ENCODE measurements at regions not wholly inside any gene's neighbourhood (a gene's known extent, or its start where the extent isn't known, plus 50 kb on each side); places are given as distances from the start of the nearest gene placed in this dataset.
"Not testable (repeated sequence)": the region's sequence is repeated elsewhere in the genome, so short reads cannot be mapped to it uniquely, and the experiment has no call there.

DNA sequence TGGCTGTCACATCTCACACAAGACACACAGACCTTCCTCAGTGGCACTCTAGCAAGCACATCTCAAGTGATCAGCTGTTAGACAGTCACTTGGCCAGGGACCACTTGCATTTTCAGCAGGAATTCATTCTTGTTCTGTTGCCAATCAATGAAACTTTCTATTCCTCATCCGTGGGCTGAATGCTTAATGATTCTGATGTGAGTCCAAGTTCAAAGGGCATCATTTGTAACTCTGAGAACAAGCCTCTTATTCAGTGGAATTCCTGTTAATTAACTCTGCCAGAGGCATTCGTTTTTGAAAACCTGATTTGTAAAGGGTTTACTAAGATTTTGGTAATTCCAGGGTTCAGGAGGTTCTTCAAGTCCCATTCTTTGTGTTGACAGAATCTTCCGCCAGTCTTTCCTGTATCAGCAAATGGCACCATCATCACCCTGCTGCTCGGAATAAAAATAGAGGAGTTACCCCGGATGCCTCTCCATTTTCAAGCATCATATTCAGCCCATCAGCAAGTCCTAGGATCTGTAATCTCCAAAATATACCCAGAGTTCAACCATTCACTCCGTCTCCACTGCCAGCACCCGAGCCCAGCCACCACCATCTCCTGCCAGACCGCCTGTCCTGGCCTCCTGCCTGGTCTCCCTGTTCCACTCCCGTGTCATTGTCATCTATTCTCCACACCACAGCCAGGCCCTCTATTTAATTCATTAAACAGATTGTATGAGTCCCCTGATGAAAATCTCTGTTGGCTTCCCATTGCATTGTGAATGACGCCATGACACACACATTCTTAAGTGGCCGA lies 473.4 kb downstream of the AACS start:
- Mint-ChIP-seq H3K4me3 (no peak overlapping the region), H3K9me3 (peaks cover 2 to 13% of the 10 kb centered on the region in 2 donors), H3K4me1 (ENCODE audit: low read depth) (no peaks in the 10 kb centered on the region), H3K27ac (no peak overlapping the region), H3K36me3 (ENCODE audit: insufficient read depth in 2 of 2) (no peaks in the 10 kb centered on the region), H3K27me3 (ENCODE audit: low read depth) (no peaks in the 10 kb centered on the region)
- no peak for DNase-seq
- no peak for ATAC-seq (replicated peaks in 1 of 2)

DNA sequence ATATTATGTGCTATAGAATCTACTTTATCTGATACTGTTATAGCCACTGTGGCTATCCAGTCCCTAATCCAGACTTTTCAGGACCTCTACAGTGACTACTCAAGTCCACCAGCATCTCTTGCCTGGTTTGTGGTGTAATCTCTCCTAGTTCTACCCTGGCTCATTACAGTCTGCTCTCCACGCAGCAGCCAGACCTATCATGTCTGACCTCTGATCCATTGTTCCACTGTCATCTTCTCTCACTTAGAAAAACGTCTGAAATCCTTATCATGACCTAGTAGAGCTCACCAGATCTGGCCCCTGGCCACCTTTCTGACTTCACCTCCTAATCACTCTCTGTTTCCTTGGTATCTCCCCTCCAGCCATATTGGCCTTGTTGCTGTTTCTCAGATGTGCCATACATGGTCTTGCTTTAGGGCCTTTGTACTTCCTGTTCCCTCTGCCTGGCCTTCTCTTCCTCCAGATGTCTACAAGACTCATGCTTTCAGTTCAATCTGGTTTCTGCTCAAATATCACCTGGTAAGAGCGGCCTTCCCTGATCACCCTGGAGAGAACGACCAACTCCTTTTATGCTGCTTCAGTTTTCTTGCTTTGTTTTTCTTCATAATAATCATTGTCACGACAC lies 475.5 kb downstream of the AACS start:
- ATAC-seq (replicated peaks in 1 of 2) (no peak), DNase-seq (no peak)
- Mint-ChIP-seq H3K4me3 (no peak overlapping the region), H3K27ac (no peak overlapping the region), H3K4me1 (ENCODE audit: low read depth) (no peaks in the 10 kb centered on the region), H3K36me3 (ENCODE audit: insufficient read depth in 2 of 2) (no peaks in the 10 kb centered on the region), H3K9me3 (peaks cover 4 to 17% of the 10 kb centered on the region in 2 donors), H3K27me3 (ENCODE audit: low read depth) (no peaks in the 10 kb centered on the region)

DNA sequence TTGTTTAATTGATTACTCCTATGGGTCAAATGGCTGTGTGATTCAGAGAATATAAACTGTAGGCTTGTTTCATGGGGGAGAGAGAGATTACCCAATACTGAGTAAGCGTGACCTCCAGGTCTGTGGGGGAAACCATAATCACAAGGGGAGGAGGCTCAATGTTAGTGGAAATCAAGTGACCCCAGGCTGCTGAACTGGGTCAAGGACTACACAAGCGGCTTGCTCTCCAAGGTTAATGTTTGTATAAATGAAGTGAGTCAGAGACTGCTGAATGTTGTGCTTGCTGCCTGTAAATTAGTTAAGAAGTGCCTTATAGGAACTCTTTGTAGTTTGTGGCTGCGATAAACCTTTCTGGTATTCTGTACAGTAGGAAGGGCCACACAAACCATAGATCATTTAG lies 479.7 kb downstream of the AACS start:
- no peak for ATAC-seq (replicated peaks in 1 of 2)
- no peaks in the 10 kb centered on the region for H3K36me3 Mint-ChIP-seq (ENCODE audit: insufficient read depth in 2 of 2)
- no peak overlapping the region for H3K27ac Mint-ChIP-seq
- H3K9me3 Mint-ChIP-seq = peaks cover 7 to 13% of the 10 kb centered on the region in 2 donors
- no peak overlapping the region for H3K4me3 Mint-ChIP-seq
- no peaks in the 10 kb centered on the region for H3K4me1 Mint-ChIP-seq (ENCODE audit: low read depth)
- no peaks in the 10 kb centered on the region for H3K27me3 Mint-ChIP-seq (ENCODE audit: low read depth)
- DNase-seq = no peak

DNA sequence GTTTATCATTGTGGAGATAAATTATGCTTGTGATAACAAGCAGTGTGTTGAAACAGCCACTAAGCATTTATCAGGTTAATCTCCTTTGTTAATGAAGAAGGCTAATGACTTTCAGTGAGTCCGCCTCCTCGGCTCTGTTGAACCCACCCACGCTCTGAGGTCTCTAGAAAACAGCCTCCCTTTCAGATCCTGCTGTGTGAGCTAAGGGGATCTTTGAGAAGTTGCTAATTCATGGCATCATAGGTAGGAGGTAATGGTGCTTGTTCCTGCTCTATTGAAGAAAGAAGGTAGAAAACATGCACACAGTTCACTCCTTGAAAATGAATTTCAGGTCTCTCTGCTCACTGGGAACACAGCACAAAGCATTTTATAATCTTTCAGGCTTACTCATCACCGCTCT lies 483.9 kb downstream of the AACS start:
- Mint-ChIP-seq H3K9me3 (peaks cover 7 to 8% of the 10 kb centered on the region in 2 donors), H3K27ac (no peak overlapping the region), H3K27me3 (ENCODE audit: low read depth) (no peaks in the 10 kb centered on the region), H3K4me3 (no peak overlapping the region), H3K4me1 (ENCODE audit: low read depth) (no peaks in the 10 kb centered on the region), H3K36me3 (ENCODE audit: insufficient read depth in 2 of 2) (no peaks in the 10 kb centered on the region)
- DNase-seq (no peak), ATAC-seq (replicated peaks in 1 of 2) (no peak)

DNA sequence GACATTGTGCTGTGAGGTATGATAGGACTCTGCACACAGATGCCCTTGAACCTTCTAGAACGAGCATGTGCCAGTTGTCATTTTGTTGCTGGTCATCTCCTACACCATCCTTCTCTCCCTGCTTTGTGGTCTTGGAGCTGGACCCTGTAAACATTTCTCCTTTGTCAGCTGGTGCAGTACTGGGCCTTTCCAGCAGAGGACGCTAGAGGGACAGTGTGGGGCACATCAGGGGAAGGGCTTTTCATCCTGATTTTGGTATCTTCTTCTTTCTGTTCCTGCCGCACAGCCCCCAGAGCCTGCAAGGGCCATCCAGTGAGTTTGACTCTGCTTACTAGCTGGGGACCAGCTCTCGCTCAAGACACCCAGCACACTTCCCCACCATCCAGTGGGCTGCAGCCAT lies 484.6 kb downstream of the AACS start:
- DNase-seq (no peak), ATAC-seq (replicated peaks in 1 of 2) (no peak)
- Mint-ChIP-seq H3K4me3 (no peak overlapping the region), H3K9me3 (peaks cover 5 to 7% of the 10 kb centered on the region in 2 donors), H3K27me3 (ENCODE audit: low read depth) (no peaks in the 10 kb centered on the region), H3K27ac (no peak overlapping the region), H3K36me3 (ENCODE audit: insufficient read depth in 2 of 2) (no peaks in the 10 kb centered on the region), H3K4me1 (ENCODE audit: low read depth) (no peaks in the 10 kb centered on the region)

DNA sequence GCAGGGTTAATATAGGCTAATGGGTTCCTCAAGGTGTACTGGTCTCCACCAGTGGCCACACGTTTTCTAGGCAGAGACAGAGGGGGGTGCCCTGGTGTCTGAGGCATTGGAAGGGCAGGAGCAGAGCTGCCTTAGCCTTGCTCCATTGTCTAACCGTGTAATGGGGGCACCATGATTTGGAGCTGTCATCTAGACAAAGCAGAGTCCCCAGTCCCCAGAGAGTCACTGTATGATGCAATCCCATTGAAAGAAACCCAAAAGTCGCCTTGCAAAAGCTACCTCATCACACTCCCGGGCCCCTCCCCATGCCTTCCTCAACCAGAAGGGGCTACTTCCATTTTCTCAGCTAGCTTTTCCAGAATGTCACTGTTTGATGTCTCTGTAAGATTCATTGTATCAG lies 487.1 kb downstream of the AACS start:
- no peak overlapping the region for H3K4me3 Mint-ChIP-seq
- no peaks in the 10 kb centered on the region for H3K4me1 Mint-ChIP-seq (ENCODE audit: low read depth)
- ATAC-seq (replicated peaks in 1 of 2) (no peak), DNase-seq (no peak)
- peaks cover 2 to 3% of the 10 kb centered on the region in 2 donors for H3K9me3 Mint-ChIP-seq
- H3K27me3 Mint-ChIP-seq (ENCODE audit: low read depth) = no peaks in the 10 kb centered on the region
- H3K27ac Mint-ChIP-seq = no peak overlapping the region
- no peaks in the 10 kb centered on the region for H3K36me3 Mint-ChIP-seq (ENCODE audit: insufficient read depth in 2 of 2)

DNA sequence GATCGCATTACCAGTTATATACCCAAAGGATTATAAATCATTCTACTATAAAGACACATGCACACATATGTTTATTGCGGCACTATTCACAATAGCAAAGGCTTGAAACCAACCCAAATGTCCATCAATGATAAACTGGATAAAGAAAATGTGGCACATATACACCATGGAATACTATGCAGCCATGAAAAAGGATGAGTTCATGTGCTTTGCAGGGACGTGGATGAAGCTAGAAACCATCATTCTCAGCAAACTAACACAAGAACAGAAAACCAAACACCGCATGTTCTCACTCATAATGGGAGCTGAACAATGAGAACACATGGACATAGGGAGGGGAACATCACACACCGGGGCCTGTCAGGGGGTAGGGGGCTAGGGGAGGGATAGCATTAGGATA lies 495.8 kb downstream of the AACS start:
- H3K27me3 Mint-ChIP-seq (ENCODE audit: low read depth); H3K4me3 Mint-ChIP-seq; H3K27ac Mint-ChIP-seq; H3K4me1 Mint-ChIP-seq (ENCODE audit: low read depth); ATAC-seq (replicated peaks in 1 of 2); DNase-seq; H3K9me3 Mint-ChIP-seq; H3K36me3 Mint-ChIP-seq (ENCODE audit: insufficient read depth in 2 of 2): not testable (repeated sequence)

DNA sequence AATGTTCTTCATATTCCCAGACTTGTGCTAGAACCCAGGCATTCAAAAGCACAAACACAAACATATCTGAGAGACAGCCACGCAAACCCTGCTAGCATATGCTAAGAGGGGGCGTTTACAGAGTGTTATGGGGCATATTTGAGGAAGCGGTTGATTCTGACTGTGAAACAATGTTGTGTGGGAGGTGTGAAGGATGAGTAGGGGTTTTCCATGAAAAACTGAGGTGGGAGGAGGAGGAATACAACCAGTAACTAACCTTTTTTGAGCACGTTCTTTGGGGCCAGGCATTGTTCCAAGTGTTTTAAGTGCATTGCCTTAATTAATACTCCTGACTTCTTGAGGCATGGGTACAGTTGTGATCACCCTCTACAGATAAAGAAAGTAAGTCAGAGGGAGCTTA lies 499.5 kb downstream of the AACS start:
- ATAC-seq (replicated peaks in 1 of 2) (no peak), DNase-seq (no peak)
- Mint-ChIP-seq H3K27ac (no peak overlapping the region), H3K9me3 (peaks cover 3 to 6% of the 10 kb centered on the region in 2 donors), H3K4me1 (ENCODE audit: low read depth) (no peaks in the 10 kb centered on the region), H3K27me3 (ENCODE audit: low read depth) (no peaks in the 10 kb centered on the region), H3K4me3 (no peak overlapping the region), H3K36me3 (ENCODE audit: insufficient read depth in 2 of 2) (no peaks in the 10 kb centered on the region)

DNA sequence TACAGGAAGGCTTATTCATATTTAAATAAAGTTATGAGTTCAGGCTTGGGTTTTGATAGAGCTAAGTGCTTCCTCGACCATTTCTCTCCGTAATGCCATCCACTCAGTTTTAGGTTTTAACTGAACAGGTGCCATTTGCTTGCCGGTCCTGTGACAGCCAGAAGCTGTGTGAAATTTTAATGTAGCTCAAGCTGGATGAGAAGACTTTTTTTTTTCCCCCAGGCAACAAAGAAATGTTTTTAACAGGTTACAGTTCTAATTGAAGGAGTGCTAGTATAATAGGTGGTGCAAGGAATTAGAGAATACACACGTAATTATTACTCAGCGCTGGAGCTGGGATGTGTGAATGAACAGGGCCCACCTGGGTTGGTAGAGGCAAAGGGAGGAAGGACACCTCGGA lies 502.3 kb downstream of the AACS start:
- no peak overlapping the region for H3K27ac Mint-ChIP-seq
- H3K4me1 Mint-ChIP-seq (ENCODE audit: low read depth) = no peaks in the 10 kb centered on the region
- no peaks in the 10 kb centered on the region for H3K36me3 Mint-ChIP-seq (ENCODE audit: insufficient read depth in 2 of 2)
- ATAC-seq (replicated peaks in 1 of 2) (no peak), DNase-seq (no peak)
- H3K27me3 Mint-ChIP-seq (ENCODE audit: low read depth) = no peaks in the 10 kb centered on the region
- H3K4me3 Mint-ChIP-seq = no peak overlapping the region
- peaks cover 3 to 6% of the 10 kb centered on the region in 2 donors for H3K9me3 Mint-ChIP-seq

DNA sequence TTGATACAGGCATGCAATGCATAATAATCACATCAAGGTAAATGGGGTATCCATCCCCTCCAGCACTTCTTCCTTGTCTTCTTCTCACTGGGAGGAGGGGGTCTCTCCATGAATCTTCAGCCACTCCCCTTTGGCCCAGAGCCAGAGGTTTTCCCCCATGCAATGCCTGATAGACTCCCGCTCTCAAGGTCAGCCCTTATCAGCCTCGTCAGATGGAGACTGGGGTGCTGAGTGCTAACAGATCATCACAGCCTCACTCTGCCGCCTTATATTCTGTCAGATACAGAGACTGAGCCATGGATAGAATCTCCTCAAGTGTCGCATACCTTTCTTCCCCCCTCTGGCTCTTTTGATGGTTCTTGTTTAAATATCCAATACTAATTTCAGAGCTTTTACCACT lies 503.1 kb downstream of the AACS start:
- DNase-seq = no peak
- no peaks in the 10 kb centered on the region for H3K27me3 Mint-ChIP-seq (ENCODE audit: low read depth)
- no peak for ATAC-seq (replicated peaks in 1 of 2)
- no peak overlapping the region for H3K27ac Mint-ChIP-seq
- H3K4me3 Mint-ChIP-seq = no peak overlapping the region
- H3K36me3 Mint-ChIP-seq (ENCODE audit: insufficient read depth in 2 of 2) = no peaks in the 10 kb centered on the region
- peaks cover 3 to 6% of the 10 kb centered on the region in 2 donors for H3K9me3 Mint-ChIP-seq
- no peaks in the 10 kb centered on the region for H3K4me1 Mint-ChIP-seq (ENCODE audit: low read depth)

DNA sequence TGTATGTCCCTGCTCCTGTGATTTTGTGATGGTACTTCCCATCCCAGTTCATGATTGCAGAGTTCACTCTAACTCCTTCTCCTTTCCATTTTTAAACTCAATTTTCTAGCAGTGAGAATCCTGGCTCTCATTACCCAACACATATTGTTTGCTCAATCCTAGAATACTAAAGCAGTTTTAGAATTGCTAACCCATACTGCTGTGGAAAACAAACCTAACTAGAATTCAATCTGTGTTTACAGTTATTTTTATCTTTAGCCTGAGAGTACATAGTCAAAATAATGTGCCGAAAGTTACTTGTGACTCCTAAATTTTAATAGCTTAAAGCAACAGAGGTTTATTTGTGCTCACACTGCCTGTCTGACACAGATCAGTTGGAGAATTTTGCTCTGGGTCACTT lies 508.0 kb downstream of the AACS start:
- Mint-ChIP-seq H3K27me3 (ENCODE audit: low read depth) (no peaks in the 10 kb centered on the region), H3K4me3 (no peak overlapping the region), H3K36me3 (ENCODE audit: insufficient read depth in 2 of 2) (no peaks in the 10 kb centered on the region), H3K27ac (no peak overlapping the region), H3K9me3 (peaks cover 0 to 8% of the 10 kb centered on the region in 2 donors), H3K4me1 (ENCODE audit: low read depth) (no peaks in the 10 kb centered on the region)
- DNase-seq = no peak
- no peak for ATAC-seq (replicated peaks in 1 of 2)

DNA sequence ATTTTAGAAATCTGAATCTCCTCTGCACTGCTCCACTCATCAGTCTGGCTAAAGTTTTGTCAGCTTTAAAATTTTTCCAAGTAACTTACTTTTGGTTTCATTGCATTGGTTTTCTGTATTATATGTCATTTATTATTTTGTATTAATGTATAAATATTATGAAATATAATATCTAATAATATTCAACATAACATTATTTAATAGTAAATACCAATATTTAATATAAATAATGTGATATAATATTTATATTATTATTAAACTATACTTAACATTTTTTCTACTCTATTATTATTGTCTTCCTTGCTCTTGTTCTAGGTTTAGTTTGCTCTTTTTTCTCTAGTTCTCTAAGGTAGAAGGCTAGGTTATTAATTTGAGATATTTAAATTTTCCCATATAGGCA lies 512.1 kb downstream of the AACS start:
- Mint-ChIP-seq H3K27me3 (ENCODE audit: low read depth) (no peaks in the 10 kb centered on the region), H3K9me3 (peaks cover 8 to 9% of the 10 kb centered on the region in 2 donors), H3K36me3 (ENCODE audit: insufficient read depth in 2 of 2) (peaks cover 2 to 3% of the 10 kb centered on the region in 2 donors), H3K4me1 (ENCODE audit: low read depth) (no peaks in the 10 kb centered on the region), H3K4me3 (no peak overlapping the region), H3K27ac (no peak overlapping the region)
- ATAC-seq (replicated peaks in 1 of 2) (no peak), DNase-seq (no peak)

DNA sequence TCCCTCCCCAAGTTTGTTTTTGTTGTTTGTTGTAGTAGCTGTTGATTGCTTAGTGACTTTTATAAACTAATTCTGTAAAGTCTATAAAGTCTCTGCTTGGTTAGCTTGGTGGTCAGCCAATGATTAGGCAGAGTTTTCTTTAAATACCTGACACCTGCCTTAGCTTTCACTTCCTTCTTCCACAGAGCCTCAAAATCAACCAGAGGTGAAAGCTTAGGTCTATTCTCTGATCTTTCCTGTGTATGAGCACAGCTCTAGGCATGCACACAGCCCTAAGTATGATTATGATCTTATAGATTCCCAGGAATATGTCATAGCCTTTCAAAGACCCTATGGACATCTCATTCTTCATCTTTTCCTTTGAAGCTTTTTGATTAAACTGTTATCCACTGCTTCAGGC lies 514.7 kb downstream of the AACS start:
- Mint-ChIP-seq H3K4me3 (no peak overlapping the region), H3K27ac (no peak overlapping the region), H3K27me3 (ENCODE audit: low read depth) (no peaks in the 10 kb centered on the region), H3K36me3 (ENCODE audit: insufficient read depth in 2 of 2) (peaks cover 2 to 3% of the 10 kb centered on the region in 2 donors), H3K4me1 (ENCODE audit: low read depth) (no peaks in the 10 kb centered on the region), H3K9me3 (peaks cover 9 to 10% of the 10 kb centered on the region in 2 donors)
- DNase-seq (no peak), ATAC-seq (replicated peaks in 1 of 2) (no peak)

DNA sequence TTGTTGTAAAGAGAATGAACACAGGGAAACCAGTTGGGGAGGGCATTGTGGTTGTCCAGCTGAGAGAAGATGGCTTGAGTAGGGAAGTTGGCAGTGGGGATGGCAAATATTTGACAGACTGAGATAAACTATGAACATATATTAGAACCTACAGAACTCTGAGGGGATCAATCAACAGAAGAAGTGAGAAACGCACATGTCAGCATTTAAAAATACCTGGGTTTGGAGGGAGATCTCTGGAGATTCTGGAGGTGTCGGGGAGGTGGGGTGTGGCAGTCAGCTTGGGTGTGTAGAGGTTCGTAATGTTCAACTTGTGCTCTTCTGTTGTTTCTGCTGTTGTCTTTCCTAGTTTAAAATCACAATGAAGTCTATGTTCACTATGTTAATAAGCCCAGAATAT lies 517.8 kb downstream of the AACS start:
- Mint-ChIP-seq H3K27me3 (ENCODE audit: low read depth) (no peaks in the 10 kb centered on the region), H3K36me3 (ENCODE audit: insufficient read depth in 2 of 2) (peaks cover 2 to 3% of the 10 kb centered on the region in 2 donors), H3K4me3 (no peak overlapping the region), H3K4me1 (ENCODE audit: low read depth) (no peaks in the 10 kb centered on the region), H3K9me3 (peaks cover 5 to 9% of the 10 kb centered on the region in 2 donors), H3K27ac (no peak overlapping the region)
- ATAC-seq (replicated peaks in 1 of 2) = no peak
- DNase-seq = no peak
